ENCODE measurements at regions not wholly inside any gene's neighbourhood (a gene's known extent, or its start where the extent isn't known, plus 50 kb on each side); places are given as distances from the start of the nearest gene placed in this dataset.

- TF ChIP-seq POLR2A (IDR thresholded peaks at IDR 0.05; ENCODE audit: low read depth) (no peak), CTCF (IDR thresholded peaks at IDR 0.05) (no peak), EP300 (IDR thresholded peaks at IDR 0.05) (no peak), POLR2AphosphoS5 (IDR thresholded peaks at IDR 0.05) (no peak)
Measured at GRCh38 chr4:138317175-138317748, 75.1 kb upstream of the SLC7A11 start.

Measured in esophagus muscularis mucosa (tissue), 4 donors.